ENCODE measurements at regions not wholly inside any gene's neighbourhood (a gene's known extent, or its start where the extent isn't known, plus 50 kb on each side); places are given as distances from the start of the nearest gene placed in this dataset.

DNA sequence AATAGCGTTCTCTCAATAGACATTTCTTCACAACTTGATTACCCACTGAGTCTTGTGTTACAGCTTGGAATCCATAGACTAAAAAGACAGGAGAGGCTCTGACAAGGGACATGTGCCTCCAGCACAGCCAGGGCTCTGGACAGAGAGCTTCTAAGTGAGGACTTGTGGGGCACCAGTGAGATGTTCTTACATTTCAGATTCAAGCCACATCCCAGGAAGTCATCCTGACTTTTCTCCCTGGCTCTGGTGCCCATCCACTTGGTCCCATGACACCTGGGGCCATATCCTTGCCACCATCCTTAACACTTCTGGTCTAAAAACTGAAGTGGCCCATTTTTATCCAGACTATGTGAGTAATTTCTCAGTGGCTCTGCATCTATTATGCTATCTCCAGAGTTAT lies 440.1 kb downstream of the TCERG1L start:
- TF ChIP-seq CTCF (IDR thresholded peaks at IDR 0.05) (no peak), POLR2A (IDR thresholded peaks at IDR 0.05) (no peak)
